PC-9 (cell line): ENCODE measurements at regions not wholly inside any gene's neighbourhood (a gene's known extent, or its start where the extent isn't known, plus 50 kb on each side); places are given as distances from the start of the nearest gene placed in this dataset.

Experiments used
- CTCF ChIP-seq: fragments of 200-600 bp; sonication (generic); conservative IDR thresholded peaks from 2 replicates; pipeline ENCODE4 v1.6.1; 2017; ENCODE audit warnings: mixed run types, antibody characterized with exemption, mild to moderate bottlenecking, moderate library complexity
- EZH2 ChIP-seq: fragments of 200-600 bp; sonication (generic); IDR thresholded peaks from 2 replicates; pipeline ENCODE4 v1.8.0; 2017; ENCODE audit warnings: antibody characterized with exemption, low read depth

- TF ChIP-seq CTCF (no peak), EZH2 (no peak)
Measured at GRCh38 chr3:171965067-171965712, 74.2 kb upstream of the FNDC3B start.
